K562 (cell line): ENCODE measurements at regions not wholly inside any gene's neighbourhood (a gene's known extent, or its start where the extent isn't known, plus 50 kb on each side); places are given as distances from the start of the nearest gene placed in this dataset.

Experiments
- CTCF ChIP-seq, 3 experiments: IDR thresholded peaks in 2 of 3; conservative IDR thresholded peaks in 1 of 3; 2 replicates each; pipeline ENCODE4 v1.5.1; 2011 to 2012; ENCODE audit warnings: low read length in 3 of 3, mild to moderate bottlenecking in 3 of 3, control low read depth in 2 of 3, improper control_type of control experiment in 1 of 3, inconsistent platforms in 1 of 3, low read depth in 1 of 3, mixed read lengths in 1 of 3, moderate library complexity in 1 of 3; ENCODE audit not compliant: insufficient read depth in 2 of 3
- DPF2 ChIP-seq: fragments of 450-650 bp; IDR thresholded peaks from 2 replicates; pipeline ENCODE4 v1.6.1; 2016
- FOXJ2 ChIP-seq: fragments of 200-800 bp; sonication (Bioruptor generic); IDR thresholded peaks from 2 replicates; pipeline ENCODE4 v1.6.1; 2016; ENCODE audit warnings: missing genetic modification characterization, missing compliant biosample characterization
- NR1H2 ChIP-seq: sonication (generic); formaldehyde crosslinking; IDR thresholded peaks from 2 replicates; pipeline ENCODE4 v1.4.0; 2020; ENCODE audit warnings: mild to moderate bottlenecking, missing genetic modification reagents
- SFPQ ChIP-seq: fragments of 200-400 bp; formaldehyde crosslinking; IDR thresholded peaks from 2 replicates; pipeline ENCODE4 v1.6.1; 2017; ENCODE audit warnings: mild to moderate bottlenecking, low read depth, low read length, moderate library complexity
- SRSF9 ChIP-seq: fragments of 200-400 bp; formaldehyde crosslinking; IDR thresholded peaks from 2 replicates; pipeline ENCODE4 v1.6.1; 2017; ENCODE audit warnings: low read depth, low read length, borderline replicate concordance
- TEAD4 ChIP-seq, 2 experiments: sonication (generic) in 1 of 2; formaldehyde crosslinking in 1 of 2; IDR thresholded peaks; 2 replicates each; pipeline versions ENCODE4 v1.6.1 to v1.8.0; 2012 to 2022; ENCODE audit warnings: borderline replicate concordance in 1 of 2, inconsistent platforms in 1 of 2, low read length in 1 of 2, mild to moderate bottlenecking in 1 of 2, missing genetic modification reagents in 1 of 2
- TRIM28 ChIP-seq: fragments of 450-650 bp; IDR thresholded peaks from 2 replicates; pipeline ENCODE4 v1.6.1; 2017
- YBX1 ChIP-seq: fragments of 450-650 bp; IDR thresholded peaks from 2 replicates; pipeline ENCODE4 v1.7.1; 2016; ENCODE audit warnings: mild to moderate bottlenecking
- ZFP30 ChIP-seq: fragments of 250-450 bp; sonication (Bioruptor Pico); IDR thresholded peaks from 2 replicates; pipeline ENCODE4 v1.8.0; 2022; ENCODE audit warnings: moderate library complexity, mild to moderate bottlenecking, inconsistent platforms, borderline replicate concordance
- ZNF318 ChIP-seq, 2 experiments: fragments of 450-650 bp; IDR thresholded peaks; 2 replicates each; pipeline ENCODE4 v1.6.1; 2016; ENCODE audit warnings: mild to moderate bottlenecking in 2 of 2, borderline replicate concordance in 1 of 2, low read depth in 1 of 2, moderate library complexity in 1 of 2
- TF ChIP-seq, protein P1 (sequence below): IDR thresholded peaks from 2 replicates; pipeline ENCODE4 v1.6.1; 2016; ENCODE audit warnings: missing genetic modification characterization, missing compliant biosample characterization

DNA sequence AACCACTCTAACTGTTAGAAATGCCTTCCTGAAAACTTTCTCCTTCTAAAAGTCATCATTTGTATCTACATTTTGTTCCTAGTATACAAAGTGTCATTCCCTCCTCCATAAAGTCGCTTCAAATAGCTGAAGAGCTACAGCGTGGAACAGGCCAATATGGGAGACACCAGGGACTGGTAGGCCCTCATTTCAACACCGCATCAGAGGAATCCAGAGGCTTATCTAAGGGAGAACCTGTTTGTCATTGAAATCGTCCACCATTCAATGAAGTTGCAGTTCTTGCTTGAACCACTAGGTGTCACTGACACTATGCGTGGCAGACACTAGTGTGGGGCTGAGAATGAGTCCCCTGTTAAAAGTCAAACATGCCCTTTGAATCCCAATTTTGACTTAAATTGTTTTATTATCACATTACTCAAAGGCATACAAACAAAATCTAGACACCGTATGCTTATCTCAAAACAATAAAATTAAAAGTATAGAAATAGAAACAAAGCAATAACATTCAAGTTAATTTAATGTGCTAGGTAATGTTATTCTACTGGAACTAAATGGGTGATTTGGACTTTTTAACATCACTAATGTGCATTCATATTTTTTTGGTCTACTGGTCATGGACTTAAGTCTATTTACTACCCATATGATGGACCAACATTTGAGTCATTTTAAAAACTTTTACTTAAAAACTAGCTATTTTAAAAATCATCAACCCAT is 182.3 kb downstream of the FCRL5 start (continued):
- TF ChIP-seq ZNF318 (IDR thresholded peaks at IDR 0.05; ENCODE audit: borderline replicate concordance in 1 of 2, low read depth in 1 of 2) (no peak), TEAD4 (IDR thresholded peaks at IDR 0.05; ENCODE audit: low read length) (peak; percentile 66; the same call in 1 of the 2 replicates), TEAD4 (CRISPR knock-in tag; IDR thresholded peaks at IDR 0.05; ENCODE audit: borderline replicate concordance) (no peak), TRIM28 (no peak), YBX1 (no peak), SFPQ (no peak), NR1H2 (no peak), SRSF9 (no peak), ZFP30 (no peak), CTCF (IDR thresholded peaks at IDR 0.05 in 2 of 3, conservative IDR thresholded peaks at IDR 0.05 in 1 of 3; ENCODE audit: insufficient read depth in 2 of 3, low read depth in 1 of 3, low read length in 3 of 3) (peak; percentile 80 to 86 (median 85)), DPF2 (0 out of 2 replicates have a peak, but pooled peaks have one; percentile 36), FOXJ2 (no peak)
- TF ChIP-seq, protein P1, sequence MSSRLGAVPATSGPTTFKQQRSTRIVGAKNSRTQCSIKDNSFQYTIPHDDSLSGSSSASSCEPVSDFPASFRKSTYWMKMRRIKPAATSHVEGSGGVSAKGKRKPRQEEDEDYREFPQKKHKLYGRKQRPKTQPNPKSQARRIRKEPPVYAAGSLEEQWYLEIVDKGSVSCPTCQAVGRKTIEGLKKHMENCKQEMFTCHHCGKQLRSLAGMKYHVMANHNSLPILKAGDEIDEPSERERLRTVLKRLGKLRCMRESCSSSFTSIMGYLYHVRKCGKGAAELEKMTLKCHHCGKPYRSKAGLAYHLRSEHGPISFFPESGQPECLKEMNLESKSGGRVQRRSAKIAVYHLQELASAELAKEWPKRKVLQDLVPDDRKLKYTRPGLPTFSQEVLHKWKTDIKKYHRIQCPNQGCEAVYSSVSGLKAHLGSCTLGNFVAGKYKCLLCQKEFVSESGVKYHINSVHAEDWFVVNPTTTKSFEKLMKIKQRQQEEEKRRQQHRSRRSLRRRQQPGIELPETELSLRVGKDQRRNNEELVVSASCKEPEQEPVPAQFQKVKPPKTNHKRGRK (tag) = no peak
